RCC 7860 (cell line): ENCODE measurements at regions not wholly inside any gene's neighbourhood (a gene's known extent, or its start where the extent isn't known, plus 50 kb on each side); places are given as distances from the start of the nearest gene placed in this dataset.

Experiments used
- DNase-seq: peaks from one replicate; pipeline ENCODE4 v3.0.0-alpha.2; 2015; ENCODE audit warnings: low spot score
- FAIRE-seq: peaks from 2 replicates; lab custom pipeline; 2012; peaks lifted over from hg19 to GRCh38; lab: Jason Lieb, UNC

DNA sequence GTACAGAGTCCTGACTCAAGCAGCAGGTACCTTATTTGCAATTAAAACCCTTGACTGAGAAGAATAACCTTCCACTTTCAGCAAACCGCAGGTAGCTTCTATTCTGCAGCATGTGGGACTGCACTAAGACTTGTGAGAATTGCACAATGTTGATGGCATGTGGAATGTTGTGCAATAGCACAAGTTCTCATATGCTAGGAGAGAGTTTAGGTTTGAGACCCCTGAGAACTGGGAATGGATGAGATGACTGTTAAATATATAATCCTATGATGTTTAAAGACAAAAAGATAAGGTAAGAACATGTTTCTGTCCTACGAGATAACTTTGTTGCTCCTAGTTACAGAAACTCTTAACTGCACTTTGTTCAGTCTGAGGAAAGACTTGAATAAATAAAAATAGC, 194.6 kb downstream of the OTOR start:
- FAIRE-seq (no peak), DNase-seq (no peak)

DNA sequence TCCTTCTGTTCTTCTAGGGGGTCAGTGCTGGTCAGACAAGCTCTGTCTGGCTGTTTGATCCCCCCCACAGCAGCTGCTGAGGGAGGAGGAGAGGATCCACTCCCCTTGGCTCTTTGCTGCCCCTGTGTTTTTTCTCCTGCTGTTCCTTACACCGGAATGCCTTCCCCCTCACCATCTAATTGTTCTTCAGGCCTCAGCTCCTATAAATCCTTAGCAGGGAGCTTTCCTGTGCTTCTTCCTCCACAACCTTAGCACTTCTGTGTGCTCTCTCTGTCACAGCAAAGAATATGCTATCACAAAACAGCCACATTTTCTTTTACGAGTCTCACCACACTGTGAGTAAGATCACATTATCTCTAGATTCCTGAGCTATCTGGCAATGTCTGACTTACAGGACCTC, 196.6 kb downstream of the OTOR start:
- FAIRE-seq (no peak), DNase-seq (no peak)

DNA sequence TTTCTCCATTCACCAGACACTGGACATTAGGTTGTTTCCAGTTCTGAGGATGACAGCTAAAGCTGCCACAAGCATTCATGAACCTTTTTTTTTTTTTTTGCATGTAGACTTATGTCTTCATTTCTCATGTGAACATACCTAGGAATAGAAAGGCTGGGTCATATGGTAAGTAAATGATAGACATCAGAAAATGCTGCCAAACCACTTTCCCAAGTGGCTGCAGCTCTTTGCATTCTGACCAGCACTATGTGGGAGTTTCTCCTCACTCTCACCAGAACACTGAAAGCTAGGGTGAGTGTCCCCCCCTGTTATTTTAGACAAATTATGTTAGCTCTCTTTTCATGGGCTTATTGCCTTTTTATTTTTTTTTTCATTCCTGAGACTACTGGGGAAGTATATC, 197.5 kb downstream of the OTOR start:
- FAIRE-seq (no peak), DNase-seq (no peak)

DNA sequence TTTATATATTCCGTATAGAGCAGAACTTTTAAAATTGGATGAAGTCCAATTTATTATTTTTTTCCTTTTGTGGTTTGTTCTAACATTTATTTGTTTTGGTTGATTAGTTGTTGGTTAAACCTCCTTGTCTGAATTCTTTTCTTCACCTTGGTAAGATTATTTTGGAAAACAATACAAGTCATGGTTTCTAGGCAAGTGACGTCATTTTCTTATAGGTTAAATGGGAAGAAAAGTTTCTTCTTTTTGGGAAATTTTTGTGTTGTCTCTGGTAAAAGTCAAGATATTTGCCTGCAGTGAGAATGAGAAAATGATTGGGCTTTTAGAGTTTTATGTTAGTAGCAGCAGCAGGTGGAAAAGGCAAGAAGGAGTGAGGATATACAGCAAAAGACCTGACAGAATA, 197.9 kb downstream of the OTOR start:
- FAIRE-seq, result no peak
- no peak for DNase-seq

DNA sequence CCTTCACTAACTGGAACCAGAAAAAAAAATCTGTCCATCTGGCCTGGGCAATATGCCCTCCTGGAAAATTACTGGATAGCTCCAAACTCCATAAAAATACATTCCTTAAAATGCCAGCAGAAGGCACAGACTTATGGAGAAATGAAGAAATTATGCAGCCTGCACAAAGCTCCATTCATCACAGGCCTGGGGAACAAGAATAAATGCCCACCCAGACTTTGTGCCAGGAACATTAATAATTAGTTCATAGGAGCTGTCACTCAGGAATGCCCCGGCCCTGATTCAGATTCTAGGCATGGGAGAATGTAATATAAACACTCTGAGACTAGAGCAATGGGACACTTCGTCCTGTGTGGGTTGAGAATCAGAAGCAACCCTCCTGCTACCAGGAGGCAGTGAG, 199.3 kb downstream of the OTOR start:
- FAIRE-seq (no peak), DNase-seq (no peak)

DNA sequence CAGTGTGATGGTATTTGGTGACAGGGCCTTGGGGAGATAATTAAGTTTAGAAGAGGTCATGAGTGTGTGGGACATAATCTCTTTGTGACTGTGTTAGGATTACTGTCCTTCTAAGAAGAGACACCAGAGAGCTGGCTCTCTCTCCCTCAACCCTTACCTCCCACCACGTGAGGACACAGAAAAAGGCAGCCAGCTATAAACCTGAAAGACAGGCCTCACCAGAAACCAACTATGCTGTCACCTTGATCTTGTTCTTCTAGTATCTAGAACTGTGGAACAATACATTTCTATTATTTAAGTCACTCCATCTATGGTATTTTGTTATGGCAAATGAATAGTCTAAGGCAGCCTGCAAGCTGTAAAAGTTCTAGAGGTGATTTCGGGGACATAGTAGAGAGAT, 203.7 kb downstream of the OTOR start:
- DNase-seq (no peak), FAIRE-seq (no peak)

DNA sequence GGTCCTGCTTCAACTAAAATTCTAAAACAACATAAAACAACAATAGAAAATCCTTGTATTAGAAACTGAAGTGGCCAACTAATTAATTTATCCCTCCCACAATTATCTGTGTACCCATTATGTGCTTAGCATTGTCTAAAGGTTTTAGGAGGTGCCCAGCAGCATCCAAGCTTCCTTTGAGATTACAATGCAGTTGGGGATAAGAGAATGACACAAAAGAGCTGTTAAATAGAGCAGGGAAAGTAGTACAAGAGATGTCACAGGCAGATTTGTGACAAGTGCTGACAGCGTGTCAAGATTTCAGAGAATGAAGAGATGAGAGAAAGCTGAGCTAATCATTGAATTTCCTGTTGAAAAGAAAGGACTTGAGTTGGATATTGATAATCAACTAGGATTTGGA, 204.8 kb downstream of the OTOR start:
- no peak for DNase-seq
- no peak for FAIRE-seq

DNA sequence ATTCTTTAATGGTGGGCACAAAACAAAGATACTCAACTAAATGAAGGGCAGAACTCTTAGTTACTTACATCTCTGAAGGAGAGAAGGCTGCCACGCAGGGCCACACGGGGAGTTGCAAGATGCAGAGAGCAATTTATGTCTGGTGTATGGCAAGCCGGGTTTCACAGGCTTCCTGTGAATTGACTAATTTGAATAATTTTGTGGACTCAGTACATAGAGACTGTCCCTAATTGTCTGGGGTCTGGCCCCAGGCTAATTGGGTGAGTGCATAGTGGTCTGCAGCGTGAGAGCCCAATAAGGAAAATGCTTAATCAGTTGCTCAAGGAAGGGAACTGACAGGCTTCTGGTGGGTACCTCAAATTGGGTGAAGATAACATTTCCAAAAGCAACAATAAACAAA, 205.7 kb downstream of the OTOR start:
- DNase-seq (no peak), FAIRE-seq (no peak)

DNA sequence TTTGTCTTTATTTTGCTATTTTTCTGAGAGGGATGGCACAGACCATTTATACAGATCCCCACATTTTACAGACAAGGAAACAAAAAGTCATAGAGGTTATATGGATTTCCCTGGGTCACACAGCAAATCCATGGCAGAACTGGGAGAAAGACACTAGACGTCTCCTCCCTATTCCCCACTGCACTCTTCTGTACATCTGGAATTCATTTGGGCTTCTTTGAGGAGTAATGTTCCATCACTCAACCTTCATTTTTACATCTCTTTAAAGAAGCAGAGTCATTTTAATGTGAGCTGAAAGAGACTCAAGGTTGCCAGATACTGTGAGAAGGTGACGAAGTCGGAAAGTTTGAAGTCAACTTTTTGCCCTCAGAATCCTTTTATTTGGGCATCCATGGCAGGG, 207.3 kb downstream of the OTOR start:
- DNase-seq, result no peak
- no peak for FAIRE-seq

DNA sequence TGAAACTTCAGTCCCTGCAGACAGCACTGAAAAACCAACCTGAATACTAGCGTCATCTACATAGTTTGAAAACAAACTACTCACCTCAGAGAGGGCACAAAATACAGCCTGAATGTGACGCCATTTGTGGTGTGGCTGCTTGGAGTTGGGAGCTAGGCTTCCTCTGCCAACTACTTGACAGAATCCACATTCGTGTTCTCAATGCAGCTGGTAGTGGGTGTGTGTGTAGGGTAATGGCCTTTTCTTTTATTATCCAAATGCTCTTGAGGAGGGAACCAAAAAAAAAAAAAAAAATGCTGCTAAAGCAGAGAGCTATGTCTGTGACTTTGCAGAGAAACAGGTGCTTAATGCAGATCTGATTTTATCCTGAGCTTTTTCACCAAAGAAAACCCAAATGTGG, 207.8 kb downstream of the OTOR start:
- DNase-seq (no peak), FAIRE-seq (no peak)

DNA sequence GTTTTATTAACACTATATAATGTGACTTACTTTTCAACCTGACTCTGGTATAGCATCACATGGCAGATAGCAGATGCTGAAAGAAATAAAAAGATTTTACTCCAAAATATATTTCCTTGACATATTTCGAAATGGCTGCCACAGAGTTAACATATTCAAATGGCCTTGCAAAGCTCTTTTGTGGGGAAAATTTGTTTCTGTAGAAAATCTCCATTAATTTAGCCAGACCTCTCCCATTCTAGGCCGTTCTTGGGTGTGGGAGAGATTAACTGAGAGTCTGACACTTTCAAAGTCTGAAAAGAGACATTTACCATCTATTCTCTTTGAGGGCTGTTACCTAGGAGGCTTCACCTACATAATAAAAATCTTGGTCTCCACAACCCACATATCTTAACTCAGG, 217.2 kb downstream of the OTOR start:
- DNase-seq, result no peak
- FAIRE-seq, result no peak

DNA sequence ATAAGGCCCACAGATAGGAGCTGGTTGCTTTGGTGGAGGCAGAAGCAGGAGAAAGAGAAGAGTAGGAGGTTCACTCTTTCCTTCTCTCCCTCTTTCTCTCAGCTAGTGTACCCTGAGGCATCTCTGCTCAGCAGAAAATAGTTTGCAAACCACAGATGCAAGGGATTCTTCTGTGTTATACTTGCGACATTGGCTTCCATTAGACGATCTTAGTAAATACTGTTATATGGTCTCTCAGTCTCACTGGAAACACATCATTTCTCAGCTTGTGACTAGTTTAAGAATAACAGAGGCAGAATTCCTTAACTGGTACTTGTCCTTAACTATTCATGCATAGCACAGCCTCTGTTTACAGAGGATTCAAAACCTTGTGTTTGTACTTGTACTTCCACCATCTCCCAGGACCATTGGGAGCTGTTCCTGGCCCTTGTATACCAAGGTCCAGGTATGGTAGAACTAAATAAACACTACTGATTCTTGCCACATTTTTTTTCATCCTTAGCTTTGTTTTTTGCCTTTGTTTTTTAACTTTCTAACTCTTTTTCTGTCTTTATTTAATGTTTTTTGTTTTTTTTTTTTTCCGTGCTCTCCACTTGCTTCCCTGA, 218.2 kb downstream of the OTOR start:
- FAIRE-seq, result no peak
- no peak for DNase-seq

DNA sequence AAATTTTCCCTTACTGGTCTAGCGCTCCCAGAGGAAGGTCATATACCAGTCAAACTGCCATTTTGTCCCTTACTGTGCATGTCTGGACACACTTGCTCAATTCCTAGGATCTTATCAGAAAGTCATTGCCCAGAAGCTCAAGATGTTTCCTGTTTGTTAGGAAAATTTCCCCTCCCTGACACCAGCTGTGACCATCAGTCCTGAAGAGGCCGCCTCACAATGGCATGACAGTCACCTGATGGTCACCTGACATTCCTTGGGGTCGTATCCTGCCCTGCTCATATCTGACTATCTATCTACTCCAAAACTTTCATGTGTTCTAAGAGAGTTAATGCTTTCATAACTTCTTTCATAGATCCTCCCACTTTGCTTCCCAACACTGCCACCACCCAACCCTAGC, 219.9 kb downstream of the OTOR start:
- no peak for DNase-seq
- FAIRE-seq, result no peak

DNA sequence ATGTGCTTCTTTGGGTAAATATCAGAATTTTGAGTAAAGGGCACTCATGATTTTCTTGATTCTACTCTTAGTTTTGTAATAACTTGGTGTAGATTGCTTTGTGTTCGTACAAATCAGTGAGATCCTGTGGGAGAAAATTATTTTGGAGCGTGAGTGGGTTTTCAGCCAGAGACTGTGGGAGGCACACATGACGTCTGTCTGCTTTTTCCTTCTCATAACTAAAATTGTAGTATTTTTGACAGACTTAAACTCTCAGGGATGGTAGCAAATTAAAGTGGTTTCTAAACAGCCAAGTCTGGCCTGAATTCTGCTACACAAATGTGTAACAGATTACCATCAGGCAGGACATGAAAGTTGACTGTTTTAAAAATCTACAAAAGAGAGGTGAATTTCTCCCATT, 222.6 kb downstream of the OTOR start:
- DNase-seq (no peak), FAIRE-seq (no peak)

DNA sequence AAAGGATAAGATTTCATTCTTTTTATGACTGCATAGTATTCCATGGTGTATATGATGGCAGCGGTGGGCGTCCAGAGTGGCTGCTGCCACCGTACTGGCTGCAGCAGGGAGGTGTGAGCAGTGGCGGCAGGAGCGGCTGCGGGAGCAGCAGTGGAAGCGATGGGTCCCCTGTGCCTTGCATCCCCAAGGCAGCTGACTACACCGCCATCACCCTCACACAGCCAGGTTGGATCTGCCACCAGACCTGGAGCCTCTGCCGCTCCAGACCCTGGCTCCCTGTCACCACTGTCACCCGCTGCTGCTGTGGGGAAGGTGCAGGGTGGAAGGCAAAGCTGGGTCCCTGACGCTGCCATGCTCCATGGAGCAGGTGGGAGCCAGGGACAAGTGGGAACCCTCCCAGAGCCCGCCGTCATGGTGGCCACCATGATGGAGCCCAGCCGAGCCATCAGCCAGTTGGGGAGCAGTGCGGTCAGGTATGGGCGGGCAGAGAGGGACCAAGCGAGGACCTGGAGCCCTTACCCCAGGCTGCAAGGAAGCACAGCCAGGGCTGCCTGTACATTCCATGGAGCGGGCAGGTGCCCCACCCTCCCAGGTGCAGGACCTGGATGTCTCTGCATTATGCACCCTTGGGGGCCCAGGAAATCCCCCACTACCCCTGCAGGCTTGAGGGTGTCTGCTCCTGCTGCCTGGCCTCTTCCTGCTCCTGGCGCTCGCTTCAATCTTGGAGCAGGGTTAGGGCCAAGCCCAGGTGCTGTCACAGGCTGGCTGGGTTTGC, 226.1 kb downstream of the OTOR start:
- FAIRE-seq (no peak), DNase-seq (no peak)

DNA sequence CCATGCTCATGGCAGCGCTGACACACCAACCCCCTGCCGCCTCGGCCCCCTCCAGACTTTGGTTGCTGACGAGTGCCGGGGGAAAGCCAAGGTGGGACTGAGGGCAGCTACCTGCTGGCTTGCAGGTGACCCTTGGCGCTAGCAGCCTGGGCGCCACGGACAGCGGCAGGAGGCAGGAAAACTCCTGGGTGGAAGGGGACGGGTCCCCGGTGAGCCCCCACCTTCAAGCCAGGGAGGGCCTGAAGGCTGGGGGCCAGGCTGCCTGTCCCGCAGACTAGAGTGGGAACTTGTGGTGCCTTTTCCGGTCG, 226.7 kb downstream of the OTOR start:
- DNase-seq (no peak), FAIRE-seq (no peak)

DNA sequence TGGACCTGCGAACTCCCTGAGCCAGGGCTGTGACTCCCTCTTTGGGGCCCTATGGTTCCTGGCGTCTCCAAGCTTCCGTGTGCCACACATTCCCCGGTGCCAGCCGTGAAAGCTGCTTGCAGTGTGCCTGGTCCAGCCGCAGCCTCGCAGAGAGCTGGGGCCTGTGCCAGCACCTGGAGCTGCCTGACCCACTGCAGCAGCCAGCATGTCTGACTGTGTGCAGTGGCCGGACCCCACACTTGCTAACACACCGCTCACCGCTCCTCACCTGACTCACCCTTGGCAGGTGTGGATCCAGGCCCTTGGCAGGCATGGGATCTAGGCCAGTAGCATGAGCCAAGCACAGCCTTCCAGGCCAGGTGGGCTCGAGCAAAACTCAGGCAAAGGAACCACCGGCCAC, 227.5 kb downstream of the OTOR start:
- no peak for FAIRE-seq

DNA sequence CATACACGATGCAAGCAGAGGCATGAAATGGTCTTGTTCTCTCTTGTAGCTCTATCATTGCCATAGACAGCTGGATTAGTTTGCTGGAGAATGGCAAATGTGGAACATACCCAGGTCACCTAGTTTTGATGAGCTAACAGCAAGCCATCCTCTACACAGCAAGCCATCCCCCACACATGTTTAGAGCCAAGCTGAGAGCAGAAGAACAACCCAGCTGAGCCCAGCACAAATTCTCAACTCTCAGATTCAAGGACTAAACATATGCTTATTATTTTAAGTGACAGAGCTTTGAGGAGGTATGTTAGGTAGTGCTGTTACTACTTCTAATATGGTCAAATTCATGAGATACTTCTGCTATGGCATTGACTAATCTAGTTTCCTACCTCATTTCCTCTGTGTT, 230.3 kb downstream of the OTOR start:
- FAIRE-seq, result no peak
- DNase-seq, result no peak

More for the DNA sequence above, 227.5 kb downstream of the OTOR start:
- DNase-seq, result no peak

DNA sequence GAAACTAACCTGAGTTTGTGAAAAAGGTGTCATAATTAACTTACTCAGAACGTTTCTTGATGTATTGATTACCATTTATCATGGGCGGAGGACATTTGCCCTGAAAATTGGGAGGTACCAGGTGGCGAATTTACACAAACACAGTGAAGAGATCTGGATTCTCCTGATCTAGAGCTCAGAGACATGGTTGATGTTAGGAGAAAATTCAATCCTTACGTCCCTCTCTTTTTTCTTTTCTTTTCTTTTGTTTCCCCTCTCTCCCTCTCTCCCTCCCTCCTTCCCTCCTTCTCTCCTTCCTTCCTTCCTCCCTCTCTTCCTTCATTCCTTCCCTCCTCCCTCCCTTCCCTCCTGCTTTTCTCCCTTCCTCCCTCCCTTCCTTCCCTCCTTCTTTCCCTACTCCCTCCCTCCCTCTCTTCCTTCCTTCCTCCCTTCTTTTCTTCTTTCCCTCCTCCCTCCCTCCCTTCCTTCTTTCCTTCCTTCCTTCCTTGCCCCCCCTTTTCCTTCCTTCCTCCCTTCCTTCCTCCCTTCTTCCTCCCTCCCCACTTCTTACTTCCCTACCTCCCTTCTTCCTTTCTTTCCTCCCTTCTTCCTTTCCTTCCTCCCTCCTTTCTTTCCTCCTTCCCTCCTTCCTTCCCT, 234.1 kb downstream of the OTOR start:
- FAIRE-seq (no peak), DNase-seq (no peak)

DNA sequence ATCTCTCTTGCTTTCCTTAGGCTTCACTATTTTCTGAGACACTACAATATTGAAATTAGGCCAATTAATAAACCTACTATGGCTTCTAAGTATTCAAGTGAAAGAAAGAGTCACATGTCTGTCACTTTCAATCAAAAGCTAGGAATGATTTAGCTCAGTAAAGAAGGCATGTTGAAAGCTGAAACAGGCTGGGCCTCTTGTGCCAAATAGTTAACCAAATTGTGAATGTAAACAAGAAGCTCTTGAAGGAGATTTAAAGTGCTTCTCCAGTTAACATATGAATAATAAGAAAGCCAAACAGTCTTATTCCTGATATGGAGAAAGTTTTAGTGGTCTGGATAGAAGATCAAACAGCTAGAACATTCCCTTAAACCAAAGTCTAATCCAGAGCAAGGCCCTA, 236.3 kb downstream of the OTOR start:
- no peak for FAIRE-seq
- DNase-seq, result no peak

DNA sequence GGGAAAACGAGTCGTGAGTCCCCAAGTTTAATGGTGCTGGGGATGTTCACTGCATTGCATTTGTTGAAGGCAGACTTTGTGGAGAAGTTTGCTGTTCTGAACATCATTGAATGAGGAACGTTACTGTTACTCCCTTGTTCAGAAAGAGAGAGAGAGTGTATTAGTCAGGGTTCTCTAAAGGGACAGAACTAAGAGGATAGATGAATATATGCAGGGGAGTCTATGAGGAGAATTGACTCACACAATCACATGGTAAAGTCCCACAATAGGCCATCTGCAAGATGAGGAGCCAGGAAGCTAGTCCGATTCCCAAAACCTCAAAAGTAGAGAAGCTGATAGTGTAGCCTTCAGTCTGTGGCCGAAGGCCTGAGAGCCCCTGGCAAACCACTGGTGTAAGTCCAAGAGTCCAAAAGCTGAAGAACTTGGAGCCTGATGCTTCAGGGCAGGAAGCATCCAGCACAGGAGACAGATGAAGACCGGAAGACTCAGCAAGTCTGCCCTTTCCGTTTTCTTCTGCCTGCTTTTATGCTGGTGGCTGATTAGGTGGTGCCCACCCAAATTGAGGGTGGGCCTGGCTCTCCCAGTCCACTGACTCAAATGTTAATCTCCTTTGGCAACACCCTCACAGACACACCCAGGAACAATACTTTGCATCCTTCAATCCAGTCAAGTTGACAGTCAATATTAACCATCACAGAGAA, 223.5 kb upstream of the PCSK2 start:
- DNase-seq, result no peak
- no peak for FAIRE-seq

DNA sequence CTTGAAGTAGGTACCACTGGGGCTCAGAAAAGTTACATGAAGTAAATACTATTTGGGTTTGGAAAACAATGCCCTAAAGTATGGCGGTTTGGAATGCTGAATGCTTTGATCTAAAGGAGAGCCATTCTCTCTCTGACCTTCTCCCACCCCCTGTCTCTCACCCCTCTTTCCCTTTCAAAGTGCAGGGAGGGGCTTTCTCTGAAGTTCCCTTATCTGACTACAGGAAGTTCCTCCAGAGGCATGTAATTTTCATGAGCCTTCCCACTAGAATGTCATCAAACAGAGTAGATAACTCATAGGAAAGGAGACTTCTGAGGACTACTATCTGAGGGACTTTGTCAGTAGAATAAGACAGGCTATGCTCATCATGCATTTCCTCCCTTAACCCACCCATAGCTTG, 216.7 kb upstream of the PCSK2 start:
- FAIRE-seq, result no peak
- no peak for DNase-seq
